AG20443 (cell line): ENCODE measurements at regions not wholly inside any gene's neighbourhood (a gene's known extent, or its start where the extent isn't known, plus 50 kb on each side); places are given as distances from the start of the nearest gene placed in this dataset.
"Not testable (repeated sequence)": the region's sequence is repeated elsewhere in the genome, so short reads cannot be mapped to it uniquely, and the experiment has no call there.

Source experiments
- DNase-seq: peaks from one replicate; pipeline ENCODE4 v3.0.0; 2012; ENCODE audit warnings: low spot score, mixed read lengths

- no peak for DNase-seq
Measured at GRCh38 chr15:31178705-31179104, 77.2 kb upstream of the TRPM1 start.

DNA sequence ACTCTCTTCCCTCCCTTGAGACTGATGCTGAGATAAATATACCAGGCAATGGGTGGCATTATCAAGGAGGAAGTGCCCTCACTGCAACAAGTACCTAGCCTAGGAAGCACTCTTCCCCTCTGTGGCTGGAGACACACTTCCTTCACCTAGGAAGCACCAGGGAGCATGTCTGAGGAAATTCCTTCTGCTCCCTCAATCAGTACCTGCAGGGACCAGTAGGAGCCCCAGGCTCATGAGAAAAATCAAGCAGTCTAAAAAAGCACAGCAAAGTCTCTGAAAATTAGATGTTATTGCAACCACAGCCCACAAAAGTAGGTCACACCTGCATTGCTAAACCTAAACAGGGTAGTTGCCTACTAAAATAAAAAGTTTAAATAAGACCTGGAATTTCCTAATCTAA, 78.2 kb upstream of the TRPM1 start:
- no peak for DNase-seq

- no peak for DNase-seq
Measured at GRCh38 chr15:31193291-31193690, 91.8 kb upstream of the TRPM1 start.

DNA sequence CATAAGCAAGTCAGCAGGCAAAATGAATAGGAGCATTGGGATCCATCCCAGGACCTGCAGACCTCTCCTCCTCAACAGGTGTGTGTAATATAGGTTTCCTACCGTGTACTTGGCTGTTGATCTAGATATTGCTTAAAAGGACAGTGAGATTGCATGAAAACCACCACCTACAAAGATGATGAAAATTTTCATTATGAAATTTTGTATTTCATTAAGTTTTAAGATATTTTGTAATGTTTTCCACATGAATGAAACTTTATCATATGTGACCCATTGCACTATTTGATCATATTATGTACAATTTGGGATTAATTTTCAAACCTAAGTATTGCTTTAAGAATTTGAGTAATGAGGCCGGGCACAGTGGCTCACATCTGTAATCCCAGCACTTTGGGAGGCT, 94.3 kb upstream of the TRPM1 start:
- DNase-seq, result no peak

DNA sequence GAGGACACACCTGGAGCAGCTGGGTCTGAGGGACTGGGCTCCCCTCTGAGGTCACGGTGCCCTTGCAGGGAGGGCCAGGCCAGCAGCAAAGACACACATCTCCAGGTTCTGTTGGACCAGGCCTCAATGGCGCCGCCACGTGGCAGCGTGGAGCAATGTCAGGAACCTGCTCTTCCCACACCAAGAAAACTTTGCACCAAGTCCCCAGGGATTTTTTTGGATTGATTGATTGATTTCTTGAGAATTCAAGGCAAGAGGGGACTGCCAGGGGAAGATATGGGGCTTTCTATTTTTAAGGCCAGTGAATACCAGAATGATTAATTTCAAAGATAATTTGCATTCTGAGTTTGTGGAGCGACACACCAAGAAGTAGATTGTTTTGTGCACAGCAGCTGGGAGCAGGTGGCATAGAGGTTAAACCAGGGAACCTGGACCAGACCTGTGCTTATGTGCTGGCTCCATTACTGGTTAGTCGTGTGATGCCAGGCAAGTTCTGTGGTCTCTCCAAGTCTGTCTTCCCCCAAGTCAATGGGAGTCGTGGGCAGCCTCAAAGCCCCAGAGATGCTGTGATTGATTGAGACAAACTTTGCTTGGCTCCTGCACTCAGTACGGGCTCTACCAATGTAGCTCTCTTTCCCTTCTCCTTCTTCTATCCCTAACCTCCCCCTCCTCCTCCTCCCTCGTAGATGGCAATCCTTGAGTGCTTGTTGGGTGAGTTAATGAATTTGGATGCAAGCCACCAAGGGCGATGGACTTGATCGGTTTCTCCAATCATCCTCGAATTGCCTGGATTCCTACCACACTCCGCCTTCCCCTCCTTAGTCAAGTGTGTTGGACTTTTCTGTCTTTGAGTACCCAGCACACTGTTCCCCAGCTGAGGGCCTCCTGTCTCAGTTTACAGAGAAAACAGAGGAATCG, 96.2 kb upstream of the TRPM1 start:
- no peak for DNase-seq

DNA sequence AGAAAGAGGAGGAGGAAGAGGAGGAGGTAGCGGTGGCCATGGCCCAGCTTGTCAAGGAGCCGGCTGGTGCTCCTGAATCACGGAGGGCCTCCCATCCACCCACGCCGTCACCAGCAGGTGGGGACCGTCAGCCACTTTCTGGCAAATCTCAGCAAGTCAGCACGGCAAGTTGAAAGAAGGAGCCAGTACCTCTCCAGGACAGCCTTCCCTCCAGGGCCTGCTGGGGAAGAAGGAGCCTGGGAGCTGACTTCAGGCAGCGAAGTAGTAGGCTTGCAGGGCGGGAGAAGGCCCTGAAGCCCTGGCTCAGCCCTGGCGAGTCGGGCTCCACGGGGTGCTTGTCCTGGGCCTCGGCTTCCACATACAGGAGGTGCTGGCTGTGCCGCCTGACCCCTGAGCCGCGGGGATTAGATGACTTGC, 99.2 kb upstream of the TRPM1 start:
- DNase-seq, result peak; percentile 70

DNA sequence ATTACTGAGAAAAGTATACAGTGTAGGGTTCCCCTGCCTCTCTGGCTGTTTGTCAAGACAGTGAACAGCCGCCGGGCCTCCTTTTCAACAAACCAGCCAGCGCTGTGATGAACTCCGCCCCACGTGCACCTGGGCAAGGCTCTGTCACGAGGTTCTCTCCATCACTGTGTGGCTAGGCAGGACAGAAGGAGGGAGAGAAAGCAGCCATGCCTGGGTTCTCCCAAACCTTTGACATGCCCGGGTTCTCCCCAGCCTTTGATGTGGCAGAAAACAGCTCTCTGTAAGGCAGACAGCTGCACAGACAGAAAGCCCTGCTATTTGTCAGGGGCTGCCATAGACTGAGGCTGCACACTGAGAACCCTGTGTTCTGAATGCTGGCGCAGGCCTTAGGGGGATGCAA, 101.4 kb upstream of the TRPM1 start:
- DNase-seq, result no peak

- DNase-seq, result no peak
Measured at GRCh38 chr15:31203999-31204398, 102.5 kb upstream of the TRPM1 start.

DNA sequence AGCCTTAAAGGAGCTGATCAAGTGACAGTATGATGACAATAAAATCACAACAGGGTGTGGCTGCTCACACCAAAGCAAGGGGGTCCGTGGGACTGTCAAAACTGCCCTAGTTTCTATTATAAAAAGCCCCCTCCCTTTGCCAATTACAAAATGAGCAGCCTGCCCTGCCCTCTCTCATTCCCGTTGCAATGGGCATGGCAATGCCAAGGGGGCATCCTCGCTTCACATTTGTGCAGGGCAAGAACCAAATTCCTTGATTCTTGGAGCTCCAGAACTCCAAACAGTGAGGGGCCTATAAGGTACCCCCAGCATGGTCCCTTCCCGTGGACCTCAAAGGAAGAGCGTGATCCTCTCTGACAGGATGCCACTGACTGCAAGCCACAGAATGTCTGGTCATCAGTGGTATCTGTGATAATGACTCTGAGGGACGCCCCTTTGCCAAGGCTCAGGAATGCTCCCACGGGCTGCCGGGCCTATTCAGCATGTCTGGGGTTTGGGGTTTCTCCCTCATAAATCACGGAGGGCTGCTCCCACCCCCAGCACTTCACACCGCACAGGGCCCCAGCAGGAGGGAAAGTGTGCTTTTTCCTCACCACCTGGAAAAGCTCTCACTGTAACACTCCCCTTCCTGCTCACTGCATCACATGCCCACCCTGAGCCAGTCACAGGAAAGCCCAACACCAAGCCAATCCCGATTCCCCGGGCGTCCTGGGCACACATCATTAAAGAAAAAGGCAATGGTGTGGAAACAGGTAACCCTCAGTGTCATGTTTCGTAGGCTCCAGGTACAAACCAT, 105.1 kb upstream of the TRPM1 start:
- no peak for DNase-seq

- no peak for DNase-seq
Measured at GRCh38 chr15:31207246-31207645, 105.7 kb upstream of the TRPM1 start.

DNA sequence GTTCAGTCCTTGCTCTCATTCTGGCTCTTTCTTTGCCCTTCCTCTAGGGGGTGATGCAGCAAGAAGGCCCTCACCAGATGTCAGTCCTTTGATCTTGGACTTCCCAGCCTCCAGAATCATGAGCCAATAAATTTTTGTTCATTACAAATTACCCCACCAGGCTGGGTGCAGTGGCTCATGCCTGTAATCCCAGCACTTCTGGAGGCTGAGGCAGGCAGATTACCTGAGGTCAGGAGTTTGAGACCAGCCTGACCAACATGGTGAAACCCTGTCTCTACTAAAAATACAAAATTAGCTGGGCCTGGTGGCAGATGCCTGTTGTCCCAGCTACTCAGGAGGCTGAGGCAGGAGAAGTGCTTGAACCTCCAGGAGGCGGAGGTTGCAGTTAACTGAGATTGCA, 106.3 kb upstream of the TRPM1 start:
- not testable (repeated sequence) for DNase-seq

- DNase-seq, result no peak
Measured at GRCh38 chr15:31208817-31209216, 107.3 kb upstream of the TRPM1 start.

DNA sequence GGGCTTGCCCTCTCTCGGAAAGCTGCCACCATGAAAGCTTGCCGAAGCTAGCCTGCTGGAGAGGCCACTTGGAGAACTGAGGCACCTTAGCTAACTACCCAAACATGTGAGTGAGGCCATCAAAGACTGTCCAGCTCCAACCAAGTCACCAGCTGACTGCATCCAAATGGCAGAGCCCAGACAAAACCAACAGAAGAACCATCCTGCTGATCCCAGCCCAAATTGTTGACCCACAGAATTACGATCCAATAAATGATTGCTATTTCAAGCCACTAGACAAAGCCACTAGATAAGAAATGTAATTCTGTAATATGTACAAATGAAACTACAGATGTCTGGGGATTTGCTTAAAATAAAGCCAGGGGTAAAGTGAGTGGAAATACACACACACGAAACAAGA, 109.8 kb upstream of the TRPM1 start:
- no peak for DNase-seq

DNA sequence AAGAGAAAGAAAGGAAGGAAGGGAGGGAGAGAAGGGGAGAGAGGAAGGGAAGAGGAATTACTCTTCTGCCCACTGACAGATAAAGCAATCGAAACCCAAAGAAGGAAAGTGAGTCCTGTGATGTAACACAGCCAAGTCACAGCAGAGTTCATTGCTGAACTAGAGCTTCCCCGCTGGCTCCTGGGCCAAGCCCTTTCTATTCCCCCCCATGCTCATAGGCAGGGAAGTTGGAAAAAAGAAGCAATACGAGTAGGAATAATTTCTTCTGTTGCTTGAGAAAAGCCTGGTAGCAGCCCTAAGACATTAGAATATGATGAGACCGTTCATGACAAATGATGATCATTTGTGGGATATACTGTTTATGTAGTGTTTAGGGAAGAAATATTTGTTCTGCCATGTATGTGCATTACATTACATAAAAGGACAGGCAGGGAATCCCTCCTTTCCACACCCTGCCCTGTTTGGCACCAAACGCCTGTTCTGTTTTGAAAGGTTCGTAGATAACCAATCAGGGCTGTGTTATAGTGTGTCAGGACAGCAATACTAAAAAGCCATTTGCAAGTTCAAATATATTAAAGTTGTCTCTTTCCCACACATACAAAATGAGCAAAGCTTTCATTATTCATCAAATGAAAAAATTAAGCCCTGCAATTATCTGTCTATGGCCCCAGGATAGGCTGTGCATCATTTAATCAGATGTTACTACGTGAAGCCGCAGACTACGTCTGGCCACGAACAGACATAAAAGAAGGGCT, 111.0 kb upstream of the TRPM1 start:
- DNase-seq, result no peak

GRCh38 chr15:31214158-31214863, 112.3 kb upstream of the KLF13 start:
- no peak for DNase-seq

DNA sequence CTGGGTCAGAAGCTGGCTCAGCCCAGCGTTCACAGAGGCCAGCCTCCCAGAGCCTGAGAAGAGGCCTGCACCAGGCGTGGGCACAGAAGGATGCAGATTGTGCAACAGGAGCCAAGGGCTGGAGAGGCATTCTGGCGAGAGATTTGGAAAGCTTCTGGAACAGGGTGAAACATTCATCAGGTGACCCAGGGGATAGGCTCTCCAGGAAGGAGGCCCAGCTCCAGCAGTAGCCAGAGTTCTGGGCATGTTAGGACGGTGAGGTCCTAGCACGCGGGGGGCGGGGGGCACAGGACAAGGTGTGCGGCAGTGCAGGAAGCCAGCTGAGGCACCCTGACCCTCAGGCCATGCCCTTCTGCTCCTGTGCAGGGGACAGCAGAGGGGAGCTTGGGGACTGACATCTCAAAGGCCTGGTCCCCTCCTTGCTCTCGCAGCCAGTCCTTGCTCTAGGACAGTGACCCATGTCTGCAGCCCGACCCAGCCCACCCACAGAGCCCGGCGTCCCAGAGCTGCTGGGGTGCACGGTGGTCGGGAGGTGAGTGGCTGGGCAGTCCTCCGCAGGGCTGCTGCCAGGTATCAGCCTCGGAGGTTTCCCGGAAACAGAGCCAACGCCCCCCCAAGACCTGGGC, 111.7 kb upstream of the KLF13 start:
- peak; percentile 59 for DNase-seq

- peak; percentile 89 for DNase-seq
Measured at GRCh38 chr15:31215490-31216214, 111.0 kb upstream of the KLF13 start.

DNA sequence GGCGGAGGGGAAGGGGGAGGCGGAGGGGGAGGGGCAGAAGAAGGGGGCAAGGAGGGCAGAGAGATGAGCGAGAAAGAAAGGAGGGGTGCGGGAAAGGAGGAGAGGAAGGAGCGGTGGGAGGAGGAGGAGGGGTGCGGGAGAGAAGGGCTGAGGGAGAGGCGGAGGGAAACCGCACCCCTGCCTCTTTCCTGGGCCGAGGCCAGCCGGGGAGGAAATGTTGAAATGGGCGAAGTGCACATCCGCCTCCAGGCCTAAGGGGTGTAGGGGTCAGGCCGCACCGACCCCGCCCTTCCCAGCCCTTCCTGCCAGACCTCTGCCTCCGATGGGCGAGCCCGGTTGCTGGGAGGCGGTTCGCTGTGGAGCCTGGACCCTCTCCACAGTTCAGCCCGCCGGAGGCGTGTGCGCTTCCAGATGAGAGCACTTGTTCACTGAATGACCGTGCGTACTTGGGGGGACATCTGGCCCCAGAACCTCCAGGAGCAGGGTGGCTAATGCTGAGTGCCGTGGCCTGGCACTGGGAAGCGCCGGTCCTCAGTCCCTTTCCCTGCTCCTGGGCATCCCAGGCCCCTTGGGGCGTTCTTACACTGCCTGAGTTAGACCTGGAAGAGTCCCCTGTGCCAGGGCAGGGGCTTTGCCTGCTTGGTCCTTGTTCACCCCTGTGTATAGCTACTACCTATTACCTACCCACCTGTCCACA, 110.3 kb upstream of the KLF13 start:
- DNase-seq, result peak; percentile 74

GRCh38 chr15:31217067-31217466, 109.6 kb upstream of the KLF13 start:
- no peak for DNase-seq
